ENCODE measurements at regions not wholly inside any gene's neighbourhood (a gene's known extent, or its start where the extent isn't known, plus 50 kb on each side); places are given as distances from the start of the nearest gene placed in this dataset.
"Not testable (repeated sequence)": the region's sequence is repeated elsewhere in the genome, so short reads cannot be mapped to it uniquely, and the experiment has no call there.

- Histone ChIP-seq H3K9me3 (peaks cover 0 to 4% (median 0%) of the 10 kb centered on the region in 11 donors), H3K27me3 (no peaks in the 10 kb centered on the region), H3K4me3 (no peak overlapping the region), H3K4me1 (peaks cover 0 to 11% (median 0%) of the 10 kb centered on the region in 9 donors), H3K27ac (no peak overlapping the region), H3K36me3 (no peaks in the 10 kb centered on the region)
- TF ChIP-seq CTCF (IDR thresholded peaks at IDR 0.05): no peak
- intact Hi-C loops (cut with DNase I): no loop called here
- no peak for DNase-seq
- 79 to 87% methylated on average over 2 of the region's 2 CpGs for WGBS, 2 donors
- no peak for ATAC-seq
Observed at GRCh38 chr15:69613988-69614387, 161.4 kb downstream of the RPLP1 start.

- no peak for ATAC-seq
- peaks cover 0 to 4% (median 0%) of the 10 kb centered on the region in 11 donors for H3K9me3 ChIP-seq
- 76 to 81% methylated on average over 5 of the region's 5 CpGs for WGBS, 2 donors
- intact Hi-C loops (cut with DNase I): no loop called here
- no peak overlapping the region for H3K4me3 ChIP-seq
- H3K4me1 ChIP-seq: peaks cover 0 to 11% (median 0%) of the 10 kb centered on the region in 9 donors
- TF ChIP-seq CTCF (IDR thresholded peaks at IDR 0.05): no peak
- no peaks in the 10 kb centered on the region for H3K36me3 ChIP-seq
- H3K27ac ChIP-seq: no peak overlapping the region
- no peaks in the 10 kb centered on the region for H3K27me3 ChIP-seq
- no peak for DNase-seq
Observed at GRCh38 chr15:69615736-69616135, 163.1 kb downstream of the RPLP1 start.

GRCh38 chr15:69616558-69616957 is 163.9 kb downstream of the RPLP1 start:
- ATAC-seq (no peak), DNase-seq (peak in 1 of 2 donors; percentile 0)
- peaks cover 0 to 4% (median 0%) of the 10 kb centered on the region in 11 donors for H3K9me3 ChIP-seq
- no peaks in the 10 kb centered on the region for H3K36me3 ChIP-seq
- no peak overlapping the region for H3K4me3 ChIP-seq
- H3K4me1 ChIP-seq: peaks cover 0 to 10% (median 0%) of the 10 kb centered on the region in 9 donors
- intact Hi-C loops (cut with DNase I): no loop called here
- H3K27ac ChIP-seq: no peak overlapping the region
- TF ChIP-seq CTCF (IDR thresholded peaks at IDR 0.05): no peak
- 74 to 85% methylated on average over 3 of the region's 3 CpGs for WGBS, 2 donors
- no peaks in the 10 kb centered on the region for H3K27me3 ChIP-seq

GRCh38 chr15:69617144-69617543 is 164.5 kb downstream of the RPLP1 start:
- H3K36me3 ChIP-seq; H3K27ac ChIP-seq; H3K9me3 ChIP-seq; H3K4me1 ChIP-seq; DNase-seq; H3K27me3 ChIP-seq; ATAC-seq; intact Hi-C loops (cut with DNase I); H3K4me3 ChIP-seq: not testable (repeated sequence)
- WGBS, 2 donors: 84 to 92% methylated on average over 3 of the region's 4 CpGs

- intact Hi-C loops (cut with DNase I): no loop called here
- ATAC-seq (no peak), DNase-seq (peak in 1 of 2 donors; percentile 0)
- 71 to 77% methylated on average over 3 of the region's 3 CpGs for WGBS, 2 donors
- no peak overlapping the region for H3K4me3 ChIP-seq
- H3K27ac ChIP-seq: no peak overlapping the region
- H3K4me1 ChIP-seq: peaks cover 0 to 6% (median 0%) of the 10 kb centered on the region in 9 donors
- no peaks in the 10 kb centered on the region for H3K9me3 ChIP-seq
- peaks cover 0 to 29% (median 9%) of the 10 kb centered on the region in 7 donors for H3K27me3 ChIP-seq
- no peaks in the 10 kb centered on the region for H3K36me3 ChIP-seq
- no peak for TF ChIP-seq CTCF (IDR thresholded peaks at IDR 0.05)
Observed at GRCh38 chr15:69623392-69624154, 171.0 kb downstream of the RPLP1 start.

All from heart right ventricle (tissue), 16 donors.